Thoracic aorta (tissue), 2 donors: ENCODE measurements at regions not wholly inside any gene's neighbourhood (a gene's known extent, or its start where the extent isn't known, plus 50 kb on each side); places are given as distances from the start of the nearest gene placed in this dataset.
"Not testable (repeated sequence)": the region's sequence is repeated elsewhere in the genome, so short reads cannot be mapped to it uniquely, and the experiment has no call there.

Experiments used
- ATAC-seq: fragments of 150-250 bp; one replicate; pipeline ENCODE4 v1.8.0; 2017; ENCODE audit warnings: low read depth; ENCODE audit not compliant: insufficient number of reproducible peaks, low FRiP score
- DNase-seq: peaks from one replicate; pipeline ENCODE4 v3.0.0-alpha.2; 2020; ENCODE audit warnings: low spot score
- H3K27ac ChIP-seq, 2 donors: fragments of 200-600 bp; sonication (generic); 1 replicate in 1 of 2; 2 replicates in 1 of 2; pipeline ENCODE4 v1.5.1; 2016; ENCODE audit warnings: mild to moderate bottlenecking in 2 of 2, moderate library complexity in 2 of 2
- H3K27me3 ChIP-seq: fragments of 200-600 bp; sonication (generic); replicated peaks from 2 replicates; pipeline ENCODE4 v1.6.0; 2016; ENCODE audit warnings: mild to moderate bottlenecking; ENCODE audit not compliant: insufficient read depth
- H3K36me3 ChIP-seq: fragments of 200-600 bp; sonication (generic); one replicate; pipeline ENCODE4 v1.5.1; 2016
- H3K4me1 ChIP-seq, 2 donors: fragments of 200-600 bp; sonication (generic); 1 replicate in 1 of 2; 2 replicates in 1 of 2; pipeline versions ENCODE4 v1.5.1 to v1.6.0; 2016; ENCODE audit warnings: low read depth in 2 of 2, mild to moderate bottlenecking in 1 of 2; ENCODE audit not compliant: control insufficient read depth in 1 of 2
- H3K4me3 ChIP-seq: fragments of 200-600 bp; sonication (generic); 2 replicates; pipeline ENCODE4 v1.5.1; 2016; ENCODE audit warnings: mild to moderate bottlenecking
- H3K9me3 ChIP-seq: fragments of 200-600 bp; sonication (generic); 2 replicates; pipeline ENCODE4 v1.5.1; 2016
- TF ChIP-seq, protein P1 (sequence below): fragments of 200-600 bp; sonication (generic); IDR thresholded peaks from one replicate; pipeline ENCODE4 v1.5.1; 2019; ENCODE audit warnings: antibody characterized with exemption

GRCh38 chr6:81262656-81263055 is 489.8 kb downstream of the TENT5A start:
- no peak for ATAC-seq
- no peaks in the 10 kb centered on the region for H3K36me3 ChIP-seq
- H3K4me3 ChIP-seq = no peak overlapping the region
- TF ChIP-seq, protein P1, sequence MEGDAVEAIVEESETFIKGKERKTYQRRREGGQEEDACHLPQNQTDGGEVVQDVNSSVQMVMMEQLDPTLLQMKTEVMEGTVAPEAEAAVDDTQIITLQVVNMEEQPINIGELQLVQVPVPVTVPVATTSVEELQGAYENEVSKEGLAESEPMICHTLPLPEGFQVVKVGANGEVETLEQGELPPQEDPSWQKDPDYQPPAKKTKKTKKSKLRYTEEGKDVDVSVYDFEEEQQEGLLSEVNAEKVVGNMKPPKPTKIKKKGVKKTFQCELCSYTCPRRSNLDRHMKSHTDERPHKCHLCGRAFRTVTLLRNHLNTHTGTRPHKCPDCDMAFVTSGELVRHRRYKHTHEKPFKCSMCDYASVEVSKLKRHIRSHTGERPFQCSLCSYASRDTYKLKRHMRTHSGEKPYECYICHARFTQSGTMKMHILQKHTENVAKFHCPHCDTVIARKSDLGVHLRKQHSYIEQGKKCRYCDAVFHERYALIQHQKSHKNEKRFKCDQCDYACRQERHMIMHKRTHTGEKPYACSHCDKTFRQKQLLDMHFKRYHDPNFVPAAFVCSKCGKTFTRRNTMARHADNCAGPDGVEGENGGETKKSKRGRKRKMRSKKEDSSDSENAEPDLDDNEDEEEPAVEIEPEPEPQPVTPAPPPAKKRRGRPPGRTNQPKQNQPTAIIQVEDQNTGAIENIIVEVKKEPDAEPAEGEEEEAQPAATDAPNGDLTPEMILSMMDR = no peak
- peaks cover 0 to 12% of the 10 kb centered on the region in 2 donors for H3K4me1 ChIP-seq
- H3K9me3 ChIP-seq = no peaks in the 10 kb centered on the region
- DNase-seq = no peak
- H3K27me3 ChIP-seq = no peaks in the 10 kb centered on the region
- peak overlapping the region in 1 of 2 donors; percentile 1 for H3K27ac ChIP-seq

DNA sequence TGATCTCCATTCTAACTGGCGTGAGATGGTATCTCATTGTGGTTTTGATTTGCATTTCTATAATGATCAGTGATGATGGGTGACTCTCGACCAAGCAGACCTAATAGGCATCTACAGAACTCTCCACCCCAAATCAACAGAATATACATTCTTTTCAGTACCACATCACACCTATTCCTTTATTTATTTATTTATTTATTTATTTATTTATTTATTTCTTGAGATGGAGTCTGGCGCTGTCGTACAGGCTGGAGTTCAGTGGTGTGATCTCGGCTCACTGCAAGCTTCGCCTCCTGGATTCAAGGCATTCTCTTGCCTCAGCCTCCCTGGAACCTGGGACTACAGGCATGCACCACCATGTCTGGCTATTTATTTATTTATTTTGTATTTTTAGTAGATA is 496.3 kb downstream of the TENT5A start:
- not testable (repeated sequence) for H3K9me3 ChIP-seq, H3K27ac ChIP-seq, H3K36me3 ChIP-seq, H3K4me1 ChIP-seq, ATAC-seq, DNase-seq, H3K4me3 ChIP-seq, H3K27me3 ChIP-seq

DNA sequence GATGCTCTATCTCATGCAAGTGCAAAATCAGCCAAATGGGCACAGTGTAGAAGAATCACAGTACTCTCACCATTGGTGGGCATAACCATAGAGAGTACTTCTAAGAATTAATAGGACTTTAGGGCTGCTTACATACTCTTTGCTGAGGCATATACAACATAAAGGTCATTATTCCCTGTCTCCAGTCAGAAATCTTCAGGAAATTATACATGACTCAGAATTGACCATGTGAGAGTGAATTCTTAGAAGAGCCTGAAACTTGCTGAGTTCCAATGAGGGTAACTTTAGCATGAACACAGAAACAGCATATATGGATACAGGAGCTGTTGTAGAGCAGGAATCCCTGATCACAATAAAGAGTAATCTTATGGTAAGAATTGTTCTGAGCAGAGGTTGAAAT is 498.7 kb downstream of the TENT5A start:
- Histone ChIP-seq H3K36me3 (no peaks in the 10 kb centered on the region), H3K9me3 (peaks cover 4% of the 10 kb centered on the region), H3K4me1 (no peaks in the 10 kb centered on the region), H3K27ac (no peak overlapping the region), H3K27me3 (no peaks in the 10 kb centered on the region), H3K4me3 (no peak overlapping the region)
- no peak for DNase-seq
- ATAC-seq = no peak
- TF ChIP-seq, protein P1 = no peak

GRCh38 chr6:81252231-81252630 is 500.2 kb downstream of the TENT5A start:
- no peaks in the 10 kb centered on the region for H3K4me1 ChIP-seq
- no peak overlapping the region for H3K27ac ChIP-seq
- H3K36me3 ChIP-seq = no peaks in the 10 kb centered on the region
- TF ChIP-seq, protein P1 = no peak
- no peak overlapping the region for H3K4me3 ChIP-seq
- H3K9me3 ChIP-seq = peaks cover 4% of the 10 kb centered on the region
- DNase-seq (no peak), ATAC-seq (no peak)
- no peaks in the 10 kb centered on the region for H3K27me3 ChIP-seq

DNA sequence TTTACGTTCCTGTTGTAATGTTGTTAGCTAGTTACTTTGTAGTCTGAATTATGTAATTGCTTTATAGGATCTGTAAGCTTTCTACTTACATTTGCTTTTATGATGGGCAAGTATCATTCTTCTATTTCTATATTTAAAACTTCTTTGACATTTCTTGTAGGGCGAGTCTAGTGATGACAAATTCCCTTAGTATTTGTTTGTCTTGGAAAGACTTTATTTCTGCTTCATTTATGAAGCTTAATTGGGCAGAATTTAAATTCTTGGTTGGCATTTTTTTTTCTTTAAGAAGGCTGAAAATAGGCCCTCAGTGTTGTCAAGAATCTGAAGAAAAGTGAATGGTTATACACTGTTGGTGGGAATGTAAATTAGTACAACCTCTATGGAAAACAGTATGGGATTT is 506.3 kb downstream of the TENT5A start:
- no peaks in the 10 kb centered on the region for H3K4me1 ChIP-seq
- no peaks in the 10 kb centered on the region for H3K36me3 ChIP-seq
- peaks cover 8% of the 10 kb centered on the region for H3K9me3 ChIP-seq
- H3K27me3 ChIP-seq = no peaks in the 10 kb centered on the region
- H3K4me3 ChIP-seq = no peak overlapping the region
- TF ChIP-seq, protein P1 = no peak
- DNase-seq = no peak
- H3K27ac ChIP-seq = no peak overlapping the region
- ATAC-seq = no peak

DNA sequence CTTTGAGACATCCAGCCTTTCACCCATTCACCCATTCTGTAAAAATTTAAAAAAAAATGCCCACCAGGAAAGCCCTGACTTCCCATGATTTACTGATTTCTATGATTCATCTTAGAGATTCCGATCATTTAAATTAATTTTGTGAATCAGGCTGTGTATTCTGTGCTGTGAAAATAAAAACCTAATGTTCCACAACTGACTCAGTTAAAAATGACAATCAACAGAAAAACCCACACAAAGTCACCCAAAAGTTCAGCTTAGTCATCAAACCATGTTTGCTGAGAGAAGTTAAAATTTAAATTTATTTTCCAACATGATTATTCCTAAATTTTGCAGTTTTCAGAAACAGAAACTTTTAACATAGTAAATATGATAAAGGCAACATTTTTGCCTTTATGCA is 509.9 kb downstream of the TENT5A start:
- Histone ChIP-seq H3K27me3 (no peaks in the 10 kb centered on the region), H3K27ac (no peak overlapping the region), H3K4me1 (no peaks in the 10 kb centered on the region), H3K9me3 (peaks cover 8% of the 10 kb centered on the region), H3K36me3 (no peaks in the 10 kb centered on the region), H3K4me3 (no peak overlapping the region)
- DNase-seq = no peak
- TF ChIP-seq, protein P1 = no peak
- ATAC-seq = no peak
